SU-DHL-6 (cell line): ENCODE measurements at regions not wholly inside any gene's neighbourhood (a gene's known extent, or its start where the extent isn't known, plus 50 kb on each side); places are given as distances from the start of the nearest gene placed in this dataset.

Experiments
- H2AFZ ChIP-seq: fragments of 200-600 bp; sonication (generic); 2 replicates; pipeline ENCODE4 v1.6.1; 2014; ENCODE audit warnings: low read depth, mild to moderate bottlenecking, moderate library complexity, mixed read lengths, antibody characterized with exemption, low read length; ENCODE audit not compliant: severe bottlenecking
- H3F3A ChIP-seq: fragments of 200-600 bp; shearing (Covaris generic); 2 replicates; pipeline ENCODE4 v1.6.0; 2016; ENCODE audit warnings: antibody characterized with exemption, mild to moderate bottlenecking; ENCODE audit not compliant: insufficient read depth
- H3K27ac ChIP-seq: fragments of 200-600 bp; sonication (generic); 2 replicates; pipeline ENCODE4 v1.5.1; 2016; ENCODE audit warnings: low read depth, mild to moderate bottlenecking, low read length, moderate library complexity, mixed read lengths
- H3K27me3 ChIP-seq: fragments of 200-600 bp; sonication (generic), shearing (Covaris generic); 2 replicates; pipeline ENCODE4 v1.6.0; 2014; ENCODE audit warnings: mild to moderate bottlenecking, low read length
- H3K36me3 ChIP-seq: fragments of 200-600 bp; sonication (generic); 2 replicates; pipeline ENCODE4 v1.6.1; 2014; ENCODE audit warnings: mild to moderate bottlenecking, low read length, mixed read lengths
- H3K4me2 ChIP-seq: fragments of 300-600, 200-600 bp; shearing (Covaris generic), sonication (generic); 2 replicates; pipeline ENCODE4 v1.6.0; 2014; ENCODE audit warnings: low read length, low read depth, mild to moderate bottlenecking; ENCODE audit not compliant: poor library complexity, severe bottlenecking
- H3K4me3 ChIP-seq: fragments of 200-600 bp; sonication (generic); 2 replicates; pipeline ENCODE4 v1.5.1; 2014; ENCODE audit warnings: antibody characterized with exemption, low read length, mild to moderate bottlenecking, mixed read lengths; ENCODE audit not compliant: insufficient read depth, poor library complexity, severe bottlenecking
- H3K79me2 ChIP-seq: fragments of 200-600 bp; sonication (generic); 2 replicates; pipeline ENCODE4 v1.6.1; 2014; ENCODE audit warnings: mild to moderate bottlenecking, low read length, moderate library complexity; ENCODE audit not compliant: insufficient read depth
- H3K9ac ChIP-seq: fragments of 200-600 bp; sonication (generic); 2 replicates; pipeline ENCODE4 v1.7.0; 2014; ENCODE audit warnings: mild to moderate bottlenecking, low read length
- H3K9me2 ChIP-seq: fragments of 200-600 bp; sonication (generic); replicated peaks from 2 replicates; pipeline ENCODE4 v1.6.1; 2014; ENCODE audit warnings: low read length; ENCODE audit not compliant: insufficient read depth
- H3K9me3 ChIP-seq: fragments of 200-600 bp; sonication (generic); 2 replicates; pipeline ENCODE4 v1.6.1; 2014; ENCODE audit warnings: low read length, mixed read lengths; ENCODE audit not compliant: insufficient read depth
- H4K20me1 ChIP-seq: fragments of 200-600 bp; sonication (generic); 2 replicates; pipeline ENCODE4 v1.6.1; 2014; ENCODE audit warnings: low read depth, mild to moderate bottlenecking, antibody characterized with exemption, low read length, moderate library complexity, mixed read lengths
- CTCF ChIP-seq: fragments of 200-600 bp; sonication (generic); IDR thresholded peaks from one replicate; pipeline ENCODE4 v1.5.1; 2017; ENCODE audit warnings: antibody characterized with exemption, mild to moderate bottlenecking, low read length, moderate library complexity; ENCODE audit not compliant: insufficient read depth, poor library complexity, severe bottlenecking
- EZH2phosphoT487 ChIP-seq: fragments of 200-600 bp; sonication (generic), shearing (Covaris generic); conservative IDR thresholded peaks from 2 replicates; pipeline ENCODE4 v1.6.1; 2018; ENCODE audit warnings: mild to moderate bottlenecking, antibody characterized with exemption, low read length, moderate library complexity, mixed read lengths

- H2AFZ ChIP-seq: peak overlapping the region; percentile 2
Measured at GRCh38 chr4:171266671-171267070, 546.5 kb upstream of the GALNTL6 start.

GRCh38 chr4:171265190-171265818 lies 547.9 kb upstream of the GALNTL6 start:
- Histone ChIP-seq H3K27ac (no peak overlapping the region), H2AFZ (no peak overlapping the region), H3K9ac (no peak overlapping the region), H3F3A (no peaks in the 10 kb centered on the region), H4K20me1 (no peaks in the 10 kb centered on the region), H3K4me3 (no peak overlapping the region), H3K79me2 (no peaks in the 10 kb centered on the region), H3K36me3 (no peaks in the 10 kb centered on the region), H3K9me2 (no peaks in the 10 kb centered on the region), H3K4me2 (no peak overlapping the region), H3K27me3 (no peaks in the 10 kb centered on the region), H3K9me3 (no peaks in the 10 kb centered on the region)
- no peak for TF ChIP-seq EZH2phosphoT487
- no peak for TF ChIP-seq CTCF

More at GRCh38 chr4:171266671-171267070, 546.5 kb upstream of the GALNTL6 start:
- Histone ChIP-seq H3K79me2 (no peaks in the 10 kb centered on the region), H3K9ac (no peak overlapping the region), H3K4me2 (no peak overlapping the region), H3K9me3 (no peaks in the 10 kb centered on the region), H3K9me2 (no peaks in the 10 kb centered on the region), H3F3A (no peaks in the 10 kb centered on the region), H3K27ac (no peak overlapping the region), H3K4me3 (no peak overlapping the region), H3K36me3 (no peaks in the 10 kb centered on the region), H3K27me3 (no peaks in the 10 kb centered on the region), H4K20me1 (no peaks in the 10 kb centered on the region)
- TF ChIP-seq CTCF (no peak), EZH2phosphoT487 (no peak)

- no peak overlapping the region for H3K4me3 ChIP-seq
- no peaks in the 10 kb centered on the region for H3K79me2 ChIP-seq
- TF ChIP-seq EZH2phosphoT487 (no peak), CTCF (no peak)
- H3F3A ChIP-seq: no peaks in the 10 kb centered on the region
- H3K9ac ChIP-seq: no peak overlapping the region
- H3K36me3 ChIP-seq: no peaks in the 10 kb centered on the region
- H2AFZ ChIP-seq: no peak overlapping the region
- H3K27me3 ChIP-seq: no peaks in the 10 kb centered on the region
- no peaks in the 10 kb centered on the region for H3K9me3 ChIP-seq
- H3K27ac ChIP-seq: no peak overlapping the region
- no peaks in the 10 kb centered on the region for H4K20me1 ChIP-seq
- no peak overlapping the region for H3K4me2 ChIP-seq
- H3K9me2 ChIP-seq: no peaks in the 10 kb centered on the region
Measured at GRCh38 chr4:171256223-171256622, 557.0 kb upstream of the GALNTL6 start.
